HepG2 (cell line): ENCODE measurements at regions not wholly inside any gene's neighbourhood (a gene's known extent, or its start where the extent isn't known, plus 50 kb on each side); places are given as distances from the start of the nearest gene placed in this dataset.
A peak's percentile ranks its signal among the peaks of the same experiment; 100 is the strongest.

Experiments used
- AGO2 ChIP-seq: fragments of 200-400 bp; formaldehyde crosslinking; optimal IDR thresholded peaks from 2 replicates; pipeline ENCODE3; 2017; ENCODE audit warnings: mild to moderate bottlenecking, low read depth, low read length, moderate library complexity
- ARID2 ChIP-seq: sonication (generic); formaldehyde crosslinking; IDR thresholded peaks from 2 replicates; pipeline ENCODE4 v1.8.1; 2022; ENCODE audit warnings: mild to moderate bottlenecking, missing genetic modification reagents, borderline replicate concordance
- BATF2 ChIP-seq: sonication (generic); formaldehyde crosslinking; IDR thresholded peaks from 2 replicates; pipeline ENCODE4 v1.8.0; 2022; ENCODE audit warnings: mild to moderate bottlenecking, missing genetic modification reagents, moderate library complexity
- BRF2 ChIP-seq: sonication (generic); formaldehyde crosslinking; IDR thresholded peaks from 2 replicates; pipeline ENCODE4 v1.8.1; 2022; ENCODE audit warnings: mild to moderate bottlenecking, missing genetic modification reagents
- DBP ChIP-seq: sonication (generic); formaldehyde crosslinking; IDR thresholded peaks from 2 replicates; pipeline ENCODE4 v1.4.0; 2020; ENCODE audit warnings: missing genetic modification reagents; ENCODE audit errors: not compliant biosample characterization
- ETV5 ChIP-seq: IDR thresholded peaks from 2 replicates; pipeline ENCODE4 v1.6.1; 2018; ENCODE audit warnings: missing biosample characterization, missing genetic modification reagents, inconsistent platforms, borderline replicate concordance
- HNF1A ChIP-seq, 2 experiments: sonication (generic) in 1 of 2; formaldehyde crosslinking in 1 of 2; IDR thresholded peaks; 2 replicates each; pipeline versions ENCODE4 v1.4.0 to v1.6.1; 2016 to 2020; ENCODE audit warnings: borderline replicate concordance in 1 of 2, low read depth in 1 of 2, mild to moderate bottlenecking in 1 of 2, missing genetic modification reagents in 1 of 2
- KLF9 ChIP-seq: IDR thresholded peaks from 2 replicates; pipeline ENCODE4 v1.6.1; 2016; ENCODE audit warnings: low read depth
- MAF1 ChIP-seq: sonication (generic); formaldehyde crosslinking; IDR thresholded peaks from 2 replicates; pipeline ENCODE4 v1.5.0; 2020; ENCODE audit warnings: missing genetic modification reagents, borderline replicate concordance
- MIXL1 ChIP-seq: IDR thresholded peaks from 2 replicates; pipeline ENCODE4 v1.6.1; 2016
- NR2C2 ChIP-seq: sonication (generic); formaldehyde crosslinking; IDR thresholded peaks from 2 replicates; pipeline ENCODE4 v1.4.0; 2020; ENCODE audit warnings: missing genetic modification reagents, mild to moderate bottlenecking, moderate library complexity, borderline replicate concordance
- PRMT3 ChIP-seq: sonication (generic); formaldehyde crosslinking; IDR thresholded peaks from 2 replicates; pipeline ENCODE4 v1.8.1; 2022; ENCODE audit warnings: low read depth, mild to moderate bottlenecking, moderate library complexity, missing genetic modification reagents, borderline replicate concordance
- SNAI1 ChIP-seq: sonication (generic); formaldehyde crosslinking; IDR thresholded peaks from 2 replicates; pipeline ENCODE4 v1.5.0; 2020; ENCODE audit warnings: mild to moderate bottlenecking, missing genetic modification reagents, borderline replicate concordance
- SOX6 ChIP-seq, 2 experiments: fragments of 450-650 bp in 1 of 2; sonication (generic) in 1 of 2; formaldehyde crosslinking in 1 of 2; IDR thresholded peaks; 2 replicates each; pipeline versions ENCODE4 v1.4.0 to v1.6.1; 2017 to 2020; ENCODE audit warnings: antibody characterized with exemption in 1 of 2, mild to moderate bottlenecking in 1 of 2, missing genetic modification reagents in 1 of 2
- ZBTB37 ChIP-seq: sonication (generic); formaldehyde crosslinking; IDR thresholded peaks from 2 replicates; pipeline ENCODE4 v1.4.0; 2020; ENCODE audit warnings: mild to moderate bottlenecking, missing genetic modification reagents
- ZKSCAN8 ChIP-seq: IDR thresholded peaks from 2 replicates; pipeline ENCODE4 v1.6.1; 2016; ENCODE audit warnings: borderline replicate concordance, missing genetic modification reagents, missing compliant biosample characterization
- ZNF577 ChIP-seq: sonication (generic); formaldehyde crosslinking; IDR thresholded peaks from 2 replicates; pipeline ENCODE4 v1.4.0; 2020; ENCODE audit warnings: mild to moderate bottlenecking, low read depth, missing genetic modification reagents, borderline replicate concordance
- ZNF746 ChIP-seq: sonication (generic); formaldehyde crosslinking; IDR thresholded peaks from 2 replicates; pipeline ENCODE4 v1.8.0; 2022; ENCODE audit warnings: mild to moderate bottlenecking, missing genetic modification reagents
- ZNF768 ChIP-seq: sonication (generic); formaldehyde crosslinking; IDR thresholded peaks from 2 replicates; pipeline ENCODE4 v1.4.0; 2020; ENCODE audit warnings: missing genetic modification reagents

GRCh38 chr7:96415293-96415940, 93.5 kb upstream of the SLC25A13 start (continued):
- TF ChIP-seq HNF1A (IDR thresholded peaks at IDR 0.05; ENCODE audit: low read depth) (no peak; the same call in 1 of the 2 replicates), HNF1A (CRISPR knock-in tag; IDR thresholded peaks at IDR 0.05; ENCODE audit: borderline replicate concordance) (peak; percentile 75; the same call in 1 of the 2 replicates), MIXL1 (CRISPR knock-in tag) (peak; percentile 24; the same call in 1 of the 2 replicates), AGO2 (no peak), KLF9 (CRISPR knock-in tag) (no peak), ZNF746 (CRISPR knock-in tag) (no peak; the same call in 1 of the 2 replicates), ZNF577 (CRISPR knock-in tag) (no peak), SNAI1 (CRISPR knock-in tag) (no peak), DBP (CRISPR knock-in tag) (no peak), ZKSCAN8 (CRISPR knock-in tag) (peak; percentile 79), ARID2 (CRISPR knock-in tag) (peak; percentile 60; the same call in 1 of the 2 replicates), ETV5 (CRISPR knock-in tag) (peak; percentile 92), BRF2 (CRISPR knock-in tag) (0 out of 2 replicates have a peak, but pooled peaks have one; percentile 25), SOX6 (IDR thresholded peaks at IDR 0.05) (no peak), SOX6 (CRISPR knock-in tag; IDR thresholded peaks at IDR 0.05) (peak; percentile 88), ZNF768 (CRISPR knock-in tag) (no peak), MAF1 (CRISPR knock-in tag) (0 out of 2 replicates have a peak, but pooled peaks have one; percentile 41), BATF2 (CRISPR knock-in tag) (no peak), NR2C2 (peak; percentile 79), PRMT3 (CRISPR knock-in tag) (no peak), ZBTB37 (CRISPR knock-in tag) (0 out of 2 replicates have a peak, but pooled peaks have one; percentile 28)
